Activated T-helper 17 cell treated with anti-CD3 and anti-CD28 coated beads, Interleukin-2, amount 50 U/mL, for 72 hours (primary cell): ENCODE measurements at regions not wholly inside any gene's neighbourhood (a gene's known extent, or its start where the extent isn't known, plus 50 kb on each side); places are given as distances from the start of the nearest gene placed in this dataset.
A peak's percentile ranks its signal among the peaks of the same experiment; 100 is the strongest.

ENCODE experiments used
- ATAC-seq: fragments of 150-1000 bp; cut with Tn5 transposase; replicated peaks from 2 replicates; pipeline ENCODE4 v1.10.0; 2021; ENCODE audit warnings: mild to moderate bottlenecking, moderate library complexity
- H3K27ac Mint-ChIP-seq: one replicate; pipeline ENCODE4 v1.8.0; 2022; ENCODE audit warnings: mixed read lengths
- H3K27me3 Mint-ChIP-seq: one replicate; pipeline ENCODE4 v1.8.0; 2022; ENCODE audit warnings: mixed read lengths
- H3K36me3 Mint-ChIP-seq: one replicate; pipeline ENCODE4 v1.8.0; 2022; ENCODE audit warnings: low read depth, mild to moderate bottlenecking, mixed read lengths
- H3K4me1 Mint-ChIP-seq: one replicate; pipeline ENCODE4 v1.8.0; 2022; ENCODE audit warnings: mixed read lengths
- H3K4me3 Mint-ChIP-seq: one replicate; pipeline ENCODE4 v1.8.0; 2022; ENCODE audit warnings: mild to moderate bottlenecking, mixed read lengths
- H3K9me3 Mint-ChIP-seq: one replicate; pipeline ENCODE4 v1.8.0; 2022; ENCODE audit warnings: mixed read lengths

- peak; percentile 77 for ATAC-seq
These were observed 122.8 kb upstream of the NOCT start for GRCh38 chr4:138892483-138893407.

GRCh38 chr4:138891631-138892031 is 124.0 kb upstream of the NOCT start:
- Mint-ChIP-seq H3K4me3 (no peak overlapping the region), H3K4me1 (no peaks in the 10 kb centered on the region), H3K36me3 (no peaks in the 10 kb centered on the region), H3K27me3 (peaks cover 19% of the 10 kb centered on the region), H3K9me3 (no peaks in the 10 kb centered on the region), H3K27ac (no peak overlapping the region)
- no peak for ATAC-seq

More at GRCh38 chr4:138892483-138893407, 122.8 kb upstream of the NOCT start:
- H3K9me3 Mint-ChIP-seq = no peaks in the 10 kb centered on the region
- no peaks in the 10 kb centered on the region for H3K36me3 Mint-ChIP-seq
- peak overlapping the region; percentile 9 for H3K27ac Mint-ChIP-seq
- H3K27me3 Mint-ChIP-seq = peaks cover 19% of the 10 kb centered on the region
- H3K4me3 Mint-ChIP-seq = no peak overlapping the region
- H3K4me1 Mint-ChIP-seq = peaks cover 2% of the 10 kb centered on the region

- no peaks in the 10 kb centered on the region for H3K4me1 Mint-ChIP-seq
- H3K27ac Mint-ChIP-seq = no peak overlapping the region
- no peaks in the 10 kb centered on the region for H3K36me3 Mint-ChIP-seq
- no peaks in the 10 kb centered on the region for H3K9me3 Mint-ChIP-seq
- H3K4me3 Mint-ChIP-seq = no peak overlapping the region
- peaks cover 17% of the 10 kb centered on the region for H3K27me3 Mint-ChIP-seq
- ATAC-seq = no peak
These were observed 124.5 kb upstream of the NOCT start for GRCh38 chr4:138890891-138891570.

- ATAC-seq = no peak
- Mint-ChIP-seq H3K9me3 (no peaks in the 10 kb centered on the region), H3K36me3 (no peaks in the 10 kb centered on the region), H3K27ac (no peak overlapping the region), H3K27me3 (peaks cover 13% of the 10 kb centered on the region), H3K4me1 (no peaks in the 10 kb centered on the region), H3K4me3 (no peak overlapping the region)
These were observed 126.4 kb upstream of the NOCT start for GRCh38 chr4:138889216-138889615.

- no peak for ATAC-seq
- H3K9me3 Mint-ChIP-seq = no peaks in the 10 kb centered on the region
- H3K4me3 Mint-ChIP-seq = no peak overlapping the region
- no peaks in the 10 kb centered on the region for H3K4me1 Mint-ChIP-seq
- H3K27me3 Mint-ChIP-seq = peaks cover 15% of the 10 kb centered on the region
- no peak overlapping the region for H3K27ac Mint-ChIP-seq
- no peaks in the 10 kb centered on the region for H3K36me3 Mint-ChIP-seq
These were observed 127.8 kb upstream of the NOCT start for GRCh38 chr4:138887741-138888140.

- no peaks in the 10 kb centered on the region for H3K36me3 Mint-ChIP-seq
- H3K27me3 Mint-ChIP-seq = peaks cover 15% of the 10 kb centered on the region
- ATAC-seq = no peak
- H3K4me1 Mint-ChIP-seq = no peaks in the 10 kb centered on the region
- no peak overlapping the region for H3K4me3 Mint-ChIP-seq
- no peak overlapping the region for H3K27ac Mint-ChIP-seq
- no peaks in the 10 kb centered on the region for H3K9me3 Mint-ChIP-seq
These were observed 128.2 kb upstream of the NOCT start for GRCh38 chr4:138887341-138887740.

GRCh38 chr4:138879757-138880156 is 135.8 kb upstream of the NOCT start:
- peaks cover 16% of the 10 kb centered on the region for H3K27me3 Mint-ChIP-seq
- ATAC-seq = no peak
- H3K36me3 Mint-ChIP-seq = no peaks in the 10 kb centered on the region
- H3K27ac Mint-ChIP-seq = no peak overlapping the region
- no peak overlapping the region for H3K4me3 Mint-ChIP-seq
- H3K4me1 Mint-ChIP-seq = no peaks in the 10 kb centered on the region
- no peaks in the 10 kb centered on the region for H3K9me3 Mint-ChIP-seq

- Mint-ChIP-seq H3K36me3 (no peaks in the 10 kb centered on the region), H3K4me1 (no peaks in the 10 kb centered on the region), H3K9me3 (no peaks in the 10 kb centered on the region), H3K4me3 (no peak overlapping the region), H3K27ac (no peak overlapping the region), H3K27me3 (peaks cover 31% of the 10 kb centered on the region)
- ATAC-seq = no peak
These were observed 139.5 kb upstream of the NOCT start for GRCh38 chr4:138875891-138876608.

- no peaks in the 10 kb centered on the region for H3K4me1 Mint-ChIP-seq
- H3K27me3 Mint-ChIP-seq = peaks cover 28% of the 10 kb centered on the region
- H3K27ac Mint-ChIP-seq = no peak overlapping the region
- H3K36me3 Mint-ChIP-seq = no peaks in the 10 kb centered on the region
- no peak for ATAC-seq
- no peaks in the 10 kb centered on the region for H3K9me3 Mint-ChIP-seq
- H3K4me3 Mint-ChIP-seq = no peak overlapping the region
These were observed 144.1 kb upstream of the NOCT start for GRCh38 chr4:138871555-138871875.

- ATAC-seq = no peak
- H3K9me3 Mint-ChIP-seq = no peaks in the 10 kb centered on the region
These were observed 144.6 kb upstream of the NOCT start for GRCh38 chr4:138870737-138871554.

GRCh38 chr4:138869631-138870030 is 145.9 kb upstream of the NOCT start:
- Mint-ChIP-seq H3K27ac (no peak overlapping the region), H3K36me3 (no peaks in the 10 kb centered on the region), H3K4me3 (no peak overlapping the region), H3K9me3 (no peaks in the 10 kb centered on the region), H3K4me1 (no peaks in the 10 kb centered on the region), H3K27me3 (peaks cover 17% of the 10 kb centered on the region)
- ATAC-seq = no peak

More at GRCh38 chr4:138870737-138871554, 144.6 kb upstream of the NOCT start:
- H3K4me3 Mint-ChIP-seq = no peak overlapping the region
- H3K27ac Mint-ChIP-seq = no peak overlapping the region
- no peaks in the 10 kb centered on the region for H3K36me3 Mint-ChIP-seq
- peaks cover 26% of the 10 kb centered on the region for H3K27me3 Mint-ChIP-seq
- H3K4me1 Mint-ChIP-seq = no peaks in the 10 kb centered on the region

GRCh38 chr4:138869165-138869564 is 146.4 kb upstream of the NOCT start:
- H3K4me3 Mint-ChIP-seq = no peak overlapping the region
- H3K36me3 Mint-ChIP-seq = no peaks in the 10 kb centered on the region
- no peak for ATAC-seq
- H3K27ac Mint-ChIP-seq = no peak overlapping the region
- no peaks in the 10 kb centered on the region for H3K9me3 Mint-ChIP-seq
- H3K27me3 Mint-ChIP-seq = peaks cover 13% of the 10 kb centered on the region
- H3K4me1 Mint-ChIP-seq = no peaks in the 10 kb centered on the region

GRCh38 chr4:138868562-138868961 is 147.0 kb upstream of the NOCT start:
- peaks cover 10% of the 10 kb centered on the region for H3K27me3 Mint-ChIP-seq
- H3K27ac Mint-ChIP-seq = no peak overlapping the region
- no peaks in the 10 kb centered on the region for H3K9me3 Mint-ChIP-seq
- ATAC-seq = no peak
- no peaks in the 10 kb centered on the region for H3K36me3 Mint-ChIP-seq
- no peaks in the 10 kb centered on the region for H3K4me1 Mint-ChIP-seq
- H3K4me3 Mint-ChIP-seq = no peak overlapping the region

GRCh38 chr4:138867404-138867803 is 148.2 kb upstream of the NOCT start:
- no peaks in the 10 kb centered on the region for H3K4me1 Mint-ChIP-seq
- H3K27ac Mint-ChIP-seq = no peak overlapping the region
- H3K27me3 Mint-ChIP-seq = peaks cover 5% of the 10 kb centered on the region
- ATAC-seq = no peak
- H3K36me3 Mint-ChIP-seq = no peaks in the 10 kb centered on the region
- no peaks in the 10 kb centered on the region for H3K9me3 Mint-ChIP-seq
- H3K4me3 Mint-ChIP-seq = no peak overlapping the region
